H9 (cell line): ENCODE measurements at regions not wholly inside any gene's neighbourhood (a gene's known extent, or its start where the extent isn't known, plus 50 kb on each side); places are given as distances from the start of the nearest gene placed in this dataset.

Experiments
- DNase-seq: peaks from one replicate; pipeline ENCODE4 v3.0.0-alpha.2; 2017
- H2AFZ ChIP-seq: one replicate; pipeline ENCODE4 v1.6.1; 2013; ENCODE audit warnings: mild to moderate bottlenecking, low read length, control low read depth, moderate library complexity
- H2AK5ac ChIP-seq: 2 replicates; pipeline ENCODE4 v1.6.1; 2013; ENCODE audit warnings: low read length, control low read depth, mixed read lengths; ENCODE audit not compliant: insufficient read length
- H2BK120ac ChIP-seq: one replicate; pipeline ENCODE4 v1.6.1; 2013; ENCODE audit warnings: low read depth, mild to moderate bottlenecking, low read length, control low read depth, inconsistent platforms; ENCODE audit not compliant: poor library complexity, severe bottlenecking
- H2BK12ac ChIP-seq: 2 replicates; pipeline ENCODE4 v1.6.1; 2013; ENCODE audit warnings: low read length, control low read depth, mixed read lengths, low read depth; ENCODE audit not compliant: insufficient read length
- H2BK15ac ChIP-seq: 2 replicates; pipeline ENCODE4 v1.6.1; 2013; ENCODE audit warnings: low read depth, low read length, control low read depth
- H2BK20ac ChIP-seq: one replicate; pipeline ENCODE4 v1.6.1; 2013; ENCODE audit warnings: low read depth, mild to moderate bottlenecking, low read length, control low read depth, inconsistent platforms; ENCODE audit not compliant: poor library complexity, severe bottlenecking
- H2BK5ac ChIP-seq: 2 replicates; pipeline ENCODE4 v1.6.1; 2013; ENCODE audit warnings: low read length, control low read depth, mixed read lengths; ENCODE audit not compliant: insufficient read length
- H3K14ac ChIP-seq: 2 replicates; pipeline ENCODE4 v1.6.1; 2013; ENCODE audit warnings: low read length, control low read depth; ENCODE audit not compliant: insufficient read depth
- H3K18ac ChIP-seq: 2 replicates; pipeline ENCODE4 v1.6.1; 2013; ENCODE audit warnings: low read depth, mild to moderate bottlenecking, mixed read lengths, low read length, control low read depth; ENCODE audit not compliant: insufficient read length
- H3K23ac ChIP-seq: 2 replicates; pipeline ENCODE4 v1.6.1; 2013; ENCODE audit warnings: low read length, control low read depth, mixed read lengths, low read depth; ENCODE audit not compliant: insufficient read length
- H3K23me2 ChIP-seq: 2 replicates; pipeline ENCODE4 v1.6.1; 2013; ENCODE audit warnings: low read depth, mild to moderate bottlenecking, mixed read lengths, low read length, control low read depth; ENCODE audit not compliant: insufficient read length, poor library complexity, severe bottlenecking
- H3K27ac ChIP-seq: 2 replicates; pipeline ENCODE4 v1.5.1; 2013; ENCODE audit warnings: low read length, control low read depth, mixed read lengths, low read depth; ENCODE audit not compliant: insufficient read length
- H3K27me3 ChIP-seq: 2 replicates; pipeline ENCODE4 v1.6.1; 2013; ENCODE audit warnings: low read length, control low read depth, inconsistent platforms; ENCODE audit not compliant: insufficient read depth
- H3K4ac ChIP-seq: 2 replicates; pipeline ENCODE4 v1.6.1; 2013; ENCODE audit warnings: low read depth, mild to moderate bottlenecking, control low read depth, inconsistent platforms, low read length, moderate library complexity
- H3K4me1 ChIP-seq: 2 replicates; pipeline ENCODE4 v1.6.1; 2013; ENCODE audit warnings: low read length, control low read depth, inconsistent platforms; ENCODE audit not compliant: insufficient read depth
- H3K4me2 ChIP-seq: 2 replicates; pipeline ENCODE4 v1.6.1; 2013; ENCODE audit warnings: low read length, control low read depth, mixed read lengths; ENCODE audit not compliant: insufficient read length, insufficient read depth
- H3K56ac ChIP-seq: 2 replicates; pipeline ENCODE4 v1.6.1; 2013; ENCODE audit warnings: low read depth, mild to moderate bottlenecking, mixed read lengths, low read length, control low read depth; ENCODE audit not compliant: insufficient read length
- H3K79me1 ChIP-seq: 2 replicates; pipeline ENCODE4 v1.6.1; 2013; ENCODE audit warnings: low read depth, mild to moderate bottlenecking, moderate library complexity, low read length, control low read depth, inconsistent platforms; ENCODE audit not compliant: insufficient read depth, poor library complexity, severe bottlenecking
- H3K79me2 ChIP-seq: 2 replicates; pipeline ENCODE4 v1.6.1; 2013; ENCODE audit warnings: low read length, control low read depth, inconsistent platforms; ENCODE audit not compliant: insufficient read depth
- H3K9ac ChIP-seq: 2 replicates; pipeline ENCODE4 v1.6.1; 2013; ENCODE audit warnings: low read length, control low read depth, mixed read lengths; ENCODE audit not compliant: insufficient read length; ENCODE audit errors: extremely low read depth
- H3K9me3 ChIP-seq: one replicate; pipeline ENCODE4 v1.6.1; 2013; ENCODE audit warnings: low read depth, low read length, inconsistent platforms; ENCODE audit not compliant: control insufficient read depth
- H3T11ph ChIP-seq: one replicate; pipeline ENCODE4 v1.6.1; 2013; ENCODE audit warnings: mild to moderate bottlenecking, low read length, control low read depth, inconsistent platforms
- H4K20me1 ChIP-seq: one replicate; pipeline ENCODE4 v1.6.1; 2013; ENCODE audit not compliant: control insufficient read depth, insufficient read length, insufficient read depth
- H4K5ac ChIP-seq: 2 replicates; pipeline ENCODE4 v1.6.1; 2013; ENCODE audit warnings: low read depth, mild to moderate bottlenecking, mixed read lengths, low read length, control low read depth; ENCODE audit not compliant: insufficient read length
- H4K8ac ChIP-seq: replicated peaks from 2 replicates; pipeline ENCODE4 v1.6.1; 2013; ENCODE audit warnings: low read length, control low read depth, mixed read lengths, low read depth; ENCODE audit not compliant: insufficient read length
- H4K91ac ChIP-seq: 2 replicates; pipeline ENCODE4 v1.6.1; 2013; ENCODE audit warnings: low read depth, mild to moderate bottlenecking, moderate library complexity, mixed read lengths, low read length, control low read depth; ENCODE audit not compliant: insufficient read length
- H3K27ac Mint-ChIP-seq, 3 experiments: 2 replicates in 2 of 3; 3 replicates in 1 of 3; pipeline ENCODE4 v1.8.0; 2020 to 2021; ENCODE audit warnings: mixed read lengths in 3 of 3, mild to moderate bottlenecking in 1 of 3, moderate library complexity in 1 of 3
- H3K27me3 Mint-ChIP-seq: 2 replicates; pipeline ENCODE4 v1.8.0; 2021; ENCODE audit warnings: low read depth, mild to moderate bottlenecking, moderate library complexity, mixed read lengths
- H3K36me3 Mint-ChIP-seq, 3 experiments: 2 replicates in 2 of 3; 3 replicates in 1 of 3; pipeline ENCODE4 v1.8.0; 2020 to 2021; ENCODE audit warnings: low read depth in 3 of 3, mixed read lengths in 3 of 3; ENCODE audit not compliant: insufficient read depth in 1 of 3
- H3K4me1 Mint-ChIP-seq, 2 experiments: 2 replicates each; pipeline ENCODE4 v1.8.0; 2020; ENCODE audit warnings: mixed read lengths in 2 of 2
- H3K4me3 Mint-ChIP-seq, 2 experiments: 2 replicates in 1 of 2; 3 replicates in 1 of 2; pipeline ENCODE4 v1.8.0; 2020 to 2021; ENCODE audit warnings: mild to moderate bottlenecking in 2 of 2, mixed read lengths in 2 of 2, moderate library complexity in 1 of 2
- H3K9me3 Mint-ChIP-seq, 2 experiments: 2 replicates in 1 of 2; 3 replicates in 1 of 2; pipeline ENCODE4 v1.8.0; 2020; ENCODE audit warnings: mild to moderate bottlenecking in 2 of 2, mixed read lengths in 2 of 2, moderate library complexity in 1 of 2
- CTCF ChIP-seq: fragments of 200-600 bp; sonication (generic); conservative IDR thresholded peaks from 3 replicates; pipeline ENCODE4 v1.8.0; 2021; ENCODE audit warnings: antibody characterized with exemption, mild to moderate bottlenecking
- WGBS: extraction: QIAGEN DNeasy Blood & Tissue Kit; methylation state at CpG from one replicate; pipeline ENCODE4 v1.1.7; 2013; ENCODE audit warnings: missing lambda C conversion rate, low lambda C conversion rate, mixed read lengths; ENCODE audit not compliant: insufficient read length; ENCODE audit errors: extremely low coverage; 5-methylcytosine and 5-hydroxymethylcytosine counted together

- Histone ChIP-seq H4K5ac (no peak overlapping the region), H3K18ac (no peak overlapping the region), H3K4me2 (no peak overlapping the region), H3K14ac (no peak overlapping the region), H2AK5ac (no peak overlapping the region), H3K27ac (no peak overlapping the region), H3K27me3 (no peaks in the 10 kb centered on the region), H3T11ph (no peak overlapping the region), H2BK12ac (no peak overlapping the region), H4K8ac (no peak overlapping the region), H2BK5ac (no peak overlapping the region), H3K56ac (no peak overlapping the region), H2BK20ac (no peak overlapping the region), H4K91ac (no peak overlapping the region), H3K79me1 (no peaks in the 10 kb centered on the region), H3K79me2 (no peaks in the 10 kb centered on the region), H3K4ac (no peak overlapping the region), H2BK15ac (no peak overlapping the region), H3K4me1 (no peaks in the 10 kb centered on the region; the same call in 1 of the 2 replicates), H3K23me2 (no peaks in the 10 kb centered on the region), H2AFZ (no peak overlapping the region), H3K9ac (no peak overlapping the region), H3K9me3 (no peaks in the 10 kb centered on the region), H4K20me1 (no peaks in the 10 kb centered on the region), H2BK120ac (no peak overlapping the region), H3K23ac (no peak overlapping the region)
- Mint-ChIP-seq H3K4me1 (no peaks in the 10 kb centered on the region), H3K27me3 (no peaks in the 10 kb centered on the region), H3K36me3 (no peaks in the 10 kb centered on the region), H3K27ac (no peak overlapping the region), H3K4me3 (no peak overlapping the region), H3K9me3 (peaks cover 0 to 4% of the 10 kb centered on the region in 2 experiments; a peak in 3 of 5 replicates)
- WGBS, result no CpG with 5 or more reads among the region's 2 CpGs
- DNase-seq, result no peak
- no peak for TF ChIP-seq CTCF
These were observed 381.3 kb upstream of the SPRED2 start for GRCh38 chr2:65813631-65814173.
